KMS-11 (cell line): ENCODE measurements at regions not wholly inside any gene's neighbourhood (a gene's known extent, or its start where the extent isn't known, plus 50 kb on each side); places are given as distances from the start of the nearest gene placed in this dataset.

Source experiments
- H2AFZ ChIP-seq: fragments of 200-600 bp; sonication (generic); 2 replicates; pipeline ENCODE4 v1.6.1; 2016; ENCODE audit warnings: antibody characterized with exemption, mixed run types, low read depth
- H3K27ac ChIP-seq: fragments of 200-600 bp; sonication (generic); 2 replicates; pipeline ENCODE4 v1.6.1; 2016; ENCODE audit warnings: mild to moderate bottlenecking, mixed run types
- H3K27me3 ChIP-seq: fragments of 200-600 bp; sonication (generic); 2 replicates; pipeline ENCODE4 v1.6.1; 2017; ENCODE audit warnings: mild to moderate bottlenecking, low read depth, mixed run types, moderate library complexity; ENCODE audit not compliant: insufficient read depth
- H3K36me3 ChIP-seq: fragments of 200-600 bp; sonication (generic); 2 replicates; pipeline ENCODE4 v1.6.1; 2017; ENCODE audit warnings: mild to moderate bottlenecking, mixed run types; ENCODE audit not compliant: insufficient read depth
- H3K4me1 ChIP-seq: fragments of 200-600 bp; sonication (generic); 2 replicates; pipeline ENCODE4 v1.6.1; 2016; ENCODE audit warnings: mild to moderate bottlenecking, low read depth, mixed run types; ENCODE audit not compliant: poor library complexity, severe bottlenecking
- H3K4me2 ChIP-seq: fragments of 200-600 bp; sonication (generic); 2 replicates; pipeline ENCODE4 v1.7.0; 2016; ENCODE audit warnings: mild to moderate bottlenecking, mixed run types
- H3K4me3 ChIP-seq: fragments of 200-600 bp; sonication (generic); IDR thresholded peaks from 2 replicates; pipeline ENCODE4 v1.6.1; 2017; ENCODE audit warnings: low read depth, low read length, mixed read lengths; ENCODE audit not compliant: insufficient read depth
- H3K79me2 ChIP-seq: fragments of 200-600 bp; sonication (generic); 2 replicates; pipeline ENCODE4 v1.6.1; 2016; ENCODE audit warnings: low read depth, mixed run types; ENCODE audit not compliant: insufficient read depth
- H3K9ac ChIP-seq: fragments of 200-600 bp; sonication (generic); 2 replicates; pipeline ENCODE4 v1.6.1; 2016; ENCODE audit warnings: mild to moderate bottlenecking, mixed run types
- H4K20me1 ChIP-seq: fragments of 200-600 bp; sonication (generic); 2 replicates; pipeline ENCODE4 v1.6.1; 2016; ENCODE audit warnings: mild to moderate bottlenecking, mixed run types; ENCODE audit not compliant: insufficient read depth
- TF ChIP-seq, protein P1 (sequence below): fragments of 200-600 bp; sonication (generic); conservative IDR thresholded peaks from 2 replicates; pipeline ENCODE4 v1.6.1; 2017; ENCODE audit warnings: low read depth, mild to moderate bottlenecking, antibody characterized with exemption, low read length, moderate library complexity, mixed read lengths

DNA sequence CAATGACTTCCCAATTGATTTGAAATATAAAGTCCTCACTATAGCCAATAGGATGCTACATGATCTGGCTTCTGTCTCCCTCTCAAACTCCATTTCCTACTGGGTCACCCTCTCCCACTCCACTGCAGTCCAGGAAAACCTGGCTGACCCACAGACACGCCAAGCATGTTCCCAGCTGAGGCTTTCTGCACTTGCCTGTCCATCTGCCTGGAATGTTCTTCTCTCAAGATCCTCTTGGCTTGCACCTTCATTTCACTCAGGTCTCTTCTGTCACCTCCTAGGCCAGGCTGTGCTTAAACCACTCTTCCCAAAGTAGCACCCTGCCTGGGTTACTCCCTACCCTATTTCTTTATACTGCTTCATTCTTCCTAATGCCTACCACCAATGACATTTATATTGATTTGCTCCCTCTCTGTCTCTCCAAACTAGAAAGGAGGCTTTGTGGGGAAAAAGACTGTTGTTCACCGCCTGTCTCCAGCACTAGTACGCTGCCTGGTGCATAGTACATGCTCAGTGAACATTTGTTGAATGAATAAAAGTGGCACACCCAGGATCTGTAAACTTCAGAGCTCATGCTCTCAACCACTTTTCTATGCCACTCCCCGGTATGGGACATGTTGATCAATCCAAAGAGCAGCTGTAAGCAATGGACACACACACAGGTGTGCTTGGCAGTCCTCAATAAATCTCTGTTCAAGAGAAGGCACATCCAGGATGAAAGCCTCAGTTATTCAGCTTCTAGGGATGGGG is 261.3 kb downstream of the FOXO1 start:
- H3K27ac ChIP-seq: no peak overlapping the region
- no peak overlapping the region for H3K9ac ChIP-seq
- H2AFZ ChIP-seq: no peak overlapping the region
- TF ChIP-seq, protein P1, sequence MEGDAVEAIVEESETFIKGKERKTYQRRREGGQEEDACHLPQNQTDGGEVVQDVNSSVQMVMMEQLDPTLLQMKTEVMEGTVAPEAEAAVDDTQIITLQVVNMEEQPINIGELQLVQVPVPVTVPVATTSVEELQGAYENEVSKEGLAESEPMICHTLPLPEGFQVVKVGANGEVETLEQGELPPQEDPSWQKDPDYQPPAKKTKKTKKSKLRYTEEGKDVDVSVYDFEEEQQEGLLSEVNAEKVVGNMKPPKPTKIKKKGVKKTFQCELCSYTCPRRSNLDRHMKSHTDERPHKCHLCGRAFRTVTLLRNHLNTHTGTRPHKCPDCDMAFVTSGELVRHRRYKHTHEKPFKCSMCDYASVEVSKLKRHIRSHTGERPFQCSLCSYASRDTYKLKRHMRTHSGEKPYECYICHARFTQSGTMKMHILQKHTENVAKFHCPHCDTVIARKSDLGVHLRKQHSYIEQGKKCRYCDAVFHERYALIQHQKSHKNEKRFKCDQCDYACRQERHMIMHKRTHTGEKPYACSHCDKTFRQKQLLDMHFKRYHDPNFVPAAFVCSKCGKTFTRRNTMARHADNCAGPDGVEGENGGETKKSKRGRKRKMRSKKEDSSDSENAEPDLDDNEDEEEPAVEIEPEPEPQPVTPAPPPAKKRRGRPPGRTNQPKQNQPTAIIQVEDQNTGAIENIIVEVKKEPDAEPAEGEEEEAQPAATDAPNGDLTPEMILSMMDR: no peak
- H3K27me3 ChIP-seq: no peaks in the 10 kb centered on the region
- no peak overlapping the region for H3K4me2 ChIP-seq
- no peaks in the 10 kb centered on the region for H4K20me1 ChIP-seq
- no peaks in the 10 kb centered on the region for H3K4me1 ChIP-seq
- H3K4me3 ChIP-seq: no peak overlapping the region
- H3K36me3 ChIP-seq: no peaks in the 10 kb centered on the region
- no peaks in the 10 kb centered on the region for H3K79me2 ChIP-seq

DNA sequence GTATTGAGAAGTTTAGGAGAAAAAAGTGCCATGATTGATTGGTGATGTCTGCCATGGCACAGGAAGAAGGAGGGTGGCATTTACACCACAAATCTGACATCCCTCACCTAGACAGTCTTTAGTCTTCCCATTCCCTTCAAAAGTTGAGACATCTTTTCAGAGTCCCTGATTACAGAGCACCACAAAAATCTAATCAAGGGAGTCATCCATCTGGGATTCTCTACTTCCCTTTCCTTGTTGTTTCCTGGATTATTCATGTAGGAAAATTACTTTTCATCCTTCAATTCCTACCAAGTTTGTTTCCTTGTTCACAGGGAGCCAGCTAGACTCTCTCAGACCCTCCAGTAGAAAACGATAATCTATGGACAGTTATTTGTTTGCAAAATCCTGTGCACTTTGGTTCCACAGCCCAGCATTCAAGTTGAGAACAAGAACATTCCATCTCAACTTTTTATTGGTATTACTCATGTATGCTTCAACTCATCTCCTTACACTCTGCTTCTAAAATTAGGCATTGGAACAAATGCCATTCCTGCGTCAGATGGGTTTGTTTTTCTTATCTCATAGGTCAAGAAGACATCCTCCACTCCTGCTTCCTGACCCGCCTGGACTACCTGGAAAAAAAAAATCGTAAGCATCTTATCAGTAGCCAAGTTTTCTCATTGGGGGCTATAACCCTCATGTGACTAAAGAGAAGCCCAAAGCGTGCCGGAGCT is 259.9 kb downstream of the FOXO1 start:
- no peaks in the 10 kb centered on the region for H3K4me1 ChIP-seq
- no peaks in the 10 kb centered on the region for H3K36me3 ChIP-seq
- no peak overlapping the region for H3K27ac ChIP-seq
- H3K79me2 ChIP-seq: no peaks in the 10 kb centered on the region
- TF ChIP-seq, protein P1: no peak
- no peak overlapping the region for H3K4me2 ChIP-seq
- H3K4me3 ChIP-seq: no peak overlapping the region
- H4K20me1 ChIP-seq: no peaks in the 10 kb centered on the region
- no peak overlapping the region for H2AFZ ChIP-seq
- no peaks in the 10 kb centered on the region for H3K27me3 ChIP-seq
- H3K9ac ChIP-seq: no peak overlapping the region

GRCh38 chr13:40407567-40407966 is 258.9 kb downstream of the FOXO1 start:
- H3K4me1 ChIP-seq: no peaks in the 10 kb centered on the region
- H3K27me3 ChIP-seq: no peaks in the 10 kb centered on the region
- TF ChIP-seq, protein P1: no peak
- no peak overlapping the region for H3K4me2 ChIP-seq
- H4K20me1 ChIP-seq: no peaks in the 10 kb centered on the region
- no peak overlapping the region for H3K27ac ChIP-seq
- no peak overlapping the region for H3K9ac ChIP-seq
- H2AFZ ChIP-seq: no peak overlapping the region
- H3K4me3 ChIP-seq: no peak overlapping the region
- H3K79me2 ChIP-seq: no peaks in the 10 kb centered on the region
- H3K36me3 ChIP-seq: no peaks in the 10 kb centered on the region

DNA sequence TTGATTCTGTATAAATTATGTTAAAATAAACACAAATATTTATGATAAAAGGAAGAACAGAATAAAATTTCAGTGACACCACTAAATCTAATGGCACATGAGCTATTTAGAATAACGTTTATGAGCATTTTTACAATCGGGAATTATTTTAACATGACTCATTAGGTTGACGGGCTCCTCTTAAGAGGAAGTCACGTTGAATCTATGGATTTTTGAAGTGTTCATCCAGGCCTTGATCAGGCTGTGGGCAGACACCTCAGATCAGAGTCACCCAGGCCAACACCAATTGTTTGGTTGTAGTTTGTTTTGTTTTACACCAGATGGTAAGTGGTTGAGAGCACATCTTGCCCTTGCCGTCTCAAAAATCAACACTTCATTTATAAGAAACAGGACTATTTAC is 257.8 kb downstream of the FOXO1 start:
- H3K36me3 ChIP-seq: no peaks in the 10 kb centered on the region
- H4K20me1 ChIP-seq: no peaks in the 10 kb centered on the region
- no peaks in the 10 kb centered on the region for H3K27me3 ChIP-seq
- TF ChIP-seq, protein P1: no peak
- no peaks in the 10 kb centered on the region for H3K4me1 ChIP-seq
- H3K4me3 ChIP-seq: no peak overlapping the region
- no peaks in the 10 kb centered on the region for H3K79me2 ChIP-seq
- no peak overlapping the region for H3K4me2 ChIP-seq
- H3K9ac ChIP-seq: no peak overlapping the region
- H2AFZ ChIP-seq: no peak overlapping the region
- H3K27ac ChIP-seq: no peak overlapping the region
